GM12878 (cell line): ENCODE measurements at regions not wholly inside any gene's neighbourhood (a gene's known extent, or its start where the extent isn't known, plus 50 kb on each side); places are given as distances from the start of the nearest gene placed in this dataset.

Source experiments
- FOXK2 ChIP-seq: fragments of 450-650 bp; IDR thresholded peaks from 2 replicates; pipeline ENCODE4 v1.6.1; 2017; ENCODE audit warnings: mild to moderate bottlenecking, moderate library complexity
- POLR2A ChIP-seq: IDR thresholded peaks from 2 replicates; pipeline ENCODE4 v1.6.1; 2011; ENCODE audit warnings: low read depth, mild to moderate bottlenecking, low read length
- RAD51 ChIP-seq: fragments of 450-650 bp; IDR thresholded peaks from 2 replicates; pipeline ENCODE4 v1.6.1; 2016; ENCODE audit warnings: moderate library complexity, mild to moderate bottlenecking, inconsistent platforms
- SP1 ChIP-seq: IDR thresholded peaks from one replicate; pipeline ENCODE4 v1.6.1; 2011; ENCODE audit warnings: low read depth, low read length
- ZNF24 ChIP-seq: fragments of 450-650 bp; IDR thresholded peaks from 2 replicates; pipeline ENCODE4 v1.6.1; 2017; ENCODE audit warnings: antibody characterized with exemption, mild to moderate bottlenecking
- TF ChIP-seq, protein P1 (sequence below): fragments of 450-650 bp; IDR thresholded peaks from 2 replicates; pipeline ENCODE4 v1.6.1; 2017; ENCODE audit warnings: mild to moderate bottlenecking, moderate library complexity

DNA sequence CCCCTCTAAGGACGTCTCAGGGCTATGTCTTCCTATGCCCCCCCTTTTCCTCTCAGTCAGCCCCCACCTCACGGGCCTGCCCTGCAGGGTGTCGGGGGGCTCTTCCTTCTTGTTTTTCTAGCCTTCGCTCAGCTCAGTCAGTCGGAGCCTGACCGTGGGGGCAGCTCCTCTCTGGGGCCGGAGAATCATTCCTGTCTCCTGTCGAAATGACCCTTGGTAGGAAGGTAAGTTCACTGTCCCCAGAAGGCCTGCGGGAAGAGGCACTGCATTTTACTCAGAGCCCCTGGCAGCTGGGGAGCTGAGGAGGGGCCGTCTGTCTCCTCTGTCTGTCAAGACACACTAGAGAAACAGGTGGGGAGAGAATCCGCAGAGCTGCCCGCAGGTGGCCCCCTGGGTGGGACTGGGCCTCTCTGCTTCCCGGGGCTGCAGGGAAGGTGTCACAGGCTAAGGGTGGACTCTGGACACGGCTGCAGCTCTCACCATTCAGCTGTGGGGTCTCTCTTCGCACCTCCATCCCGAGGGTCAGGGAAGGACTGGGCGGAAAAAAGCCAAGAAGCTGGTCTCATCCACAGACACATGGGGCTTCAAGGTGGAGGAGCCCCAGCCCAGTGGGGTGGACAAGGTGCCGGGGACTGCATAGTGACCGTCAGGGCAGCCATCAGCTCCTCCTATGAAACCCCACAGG is 112.8 kb upstream of the TNRC6C start:
- TF ChIP-seq FOXK2 = no peak
- TF ChIP-seq POLR2A = no peak
- no peak for TF ChIP-seq SP1
- no peak for TF ChIP-seq RAD51
- TF ChIP-seq, protein P1, sequence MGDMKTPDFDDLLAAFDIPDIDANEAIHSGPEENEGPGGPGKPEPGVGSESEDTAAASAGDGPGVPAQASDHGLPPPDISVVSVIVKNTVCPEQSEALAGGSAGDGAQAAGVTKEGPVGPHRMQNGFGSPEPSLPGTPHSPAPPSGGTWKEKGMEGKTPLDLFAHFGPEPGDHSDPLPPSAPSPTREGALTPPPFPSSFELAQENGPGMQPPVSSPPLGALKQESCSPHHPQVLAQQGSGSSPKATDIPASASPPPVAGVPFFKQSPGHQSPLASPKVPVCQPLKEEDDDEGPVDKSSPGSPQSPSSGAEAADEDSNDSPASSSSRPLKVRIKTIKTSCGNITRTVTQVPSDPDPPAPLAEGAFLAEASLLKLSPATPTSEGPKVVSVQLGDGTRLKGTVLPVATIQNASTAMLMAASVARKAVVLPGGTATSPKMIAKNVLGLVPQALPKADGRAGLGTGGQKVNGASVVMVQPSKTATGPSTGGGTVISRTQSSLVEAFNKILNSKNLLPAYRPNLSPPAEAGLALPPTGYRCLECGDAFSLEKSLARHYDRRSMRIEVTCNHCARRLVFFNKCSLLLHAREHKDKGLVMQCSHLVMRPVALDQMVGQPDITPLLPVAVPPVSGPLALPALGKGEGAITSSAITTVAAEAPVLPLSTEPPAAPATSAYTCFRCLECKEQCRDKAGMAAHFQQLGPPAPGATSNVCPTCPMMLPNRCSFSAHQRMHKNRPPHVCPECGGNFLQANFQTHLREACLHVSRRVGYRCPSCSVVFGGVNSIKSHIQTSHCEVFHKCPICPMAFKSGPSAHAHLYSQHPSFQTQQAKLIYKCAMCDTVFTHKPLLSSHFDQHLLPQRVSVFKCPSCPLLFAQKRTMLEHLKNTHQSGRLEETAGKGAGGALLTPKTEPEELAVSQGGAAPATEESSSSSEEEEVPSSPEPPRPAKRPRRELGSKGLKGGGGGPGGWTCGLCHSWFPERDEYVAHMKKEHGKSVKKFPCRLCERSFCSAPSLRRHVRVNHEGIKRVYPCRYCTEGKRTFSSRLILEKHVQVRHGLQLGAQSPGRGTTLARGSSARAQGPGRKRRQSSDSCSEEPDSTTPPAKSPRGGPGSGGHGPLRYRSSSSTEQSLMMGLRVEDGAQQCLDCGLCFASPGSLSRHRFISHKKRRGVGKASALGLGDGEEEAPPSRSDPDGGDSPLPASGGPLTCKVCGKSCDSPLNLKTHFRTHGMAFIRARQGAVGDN = no peak
- no peak for TF ChIP-seq ZNF24
